H1 (cell line): ENCODE measurements at regions not wholly inside any gene's neighbourhood (a gene's known extent, or its start where the extent isn't known, plus 50 kb on each side); places are given as distances from the start of the nearest gene placed in this dataset.

Source experiments
- CTCF ChIA-PET: fragments of 300-600 bp; sonication (Branson Sonifier 250); formaldehyde crosslinking; loops from one replicate; lab custom pipeline; 2021; ENCODE audit not compliant: partially characterized antibody; lab: Charles Lee
- POLR2A ChIA-PET: fragments of 300-600 bp; sonication (Branson Sonifier 250); formaldehyde crosslinking; loops from one replicate; lab custom pipeline; 2021; ENCODE audit warnings: inconsistent platforms; ENCODE audit not compliant: partially characterized antibody; lab: Charles Lee
- DNase-seq, 2 experiments: peaks; one replicate each; pipeline versions ENCODE4 v3.0.0 to v3.0.0-alpha.2; 2010 to 2022; ENCODE audit warnings: low spot score in 2 of 2, low read depth in 1 of 2, mixed read lengths in 1 of 2
- FAIRE-seq: peaks from 2 replicates; lab custom pipeline; 2011; peaks lifted over from hg19 to GRCh38; lab: Jason Lieb, UNC
- H2AFZ ChIP-seq: 2 replicates; pipeline ENCODE4 v1.8.1; 2012; ENCODE audit warnings: low read length, inconsistent platforms
- H2AK5ac ChIP-seq: 2 replicates; pipeline ENCODE4 v1.6.1; 2013; ENCODE audit warnings: low read depth, low read length
- H2BK120ac ChIP-seq: replicated peaks from 2 replicates; pipeline ENCODE3; 2013; ENCODE audit warnings: low read depth, low read length, inconsistent platforms
- H2BK12ac ChIP-seq: 2 replicates; pipeline ENCODE4 v1.6.1; 2013; ENCODE audit warnings: low read depth, low read length
- H2BK15ac ChIP-seq: 2 replicates; pipeline ENCODE4 v1.6.1; 2013; ENCODE audit warnings: low read length
- H2BK20ac ChIP-seq: 2 replicates; pipeline ENCODE4 v1.6.1; 2013; ENCODE audit warnings: low read length
- H2BK5ac ChIP-seq: 2 replicates; pipeline ENCODE4 v1.6.1; 2013; ENCODE audit warnings: low read depth, low read length
- H3K14ac ChIP-seq: 2 replicates; pipeline ENCODE4 v1.6.1; 2013; ENCODE audit warnings: inconsistent platforms; ENCODE audit not compliant: insufficient read length
- H3K18ac ChIP-seq: 2 replicates; pipeline ENCODE4 v1.6.1; 2013; ENCODE audit warnings: low read length; ENCODE audit errors: extremely low read depth
- H3K23ac ChIP-seq: 2 replicates; pipeline ENCODE4 v1.6.1; 2013; ENCODE audit warnings: inconsistent platforms; ENCODE audit not compliant: insufficient read length
- H3K23me2 ChIP-seq: 2 replicates; pipeline ENCODE4 v1.6.1; 2013; ENCODE audit warnings: low read depth, low read length
- H3K27ac ChIP-seq: 2 replicates; pipeline ENCODE4 v1.6.1; 2011; ENCODE audit warnings: low read depth, low read length, inconsistent platforms
- H3K27me3 ChIP-seq, 4 experiments: replicated peaks in 1 of 4; 1 replicate in 1 of 4; 2 replicates in 3 of 4; pipeline versions ENCODE4 v1.6.1 to v1.8.1; 2011 to 2013; ENCODE audit warnings: low read length in 3 of 4, mild to moderate bottlenecking in 3 of 4, inconsistent platforms in 2 of 4, mixed read lengths in 2 of 4, moderate library complexity in 1 of 4; ENCODE audit not compliant: control insufficient read depth in 3 of 4, insufficient read depth in 3 of 4; ENCODE audit errors: extremely low read depth in 1 of 4
- H3K36me3 ChIP-seq, 4 experiments: 2 replicates each; pipeline versions ENCODE4 v1.6.1 to v1.8.1; 2011 to 2013; ENCODE audit warnings: mild to moderate bottlenecking in 4 of 4, low read length in 3 of 4, moderate library complexity in 2 of 4, control low read depth in 1 of 4, inconsistent platforms in 1 of 4; ENCODE audit not compliant: insufficient read depth in 4 of 4, control insufficient read depth in 2 of 4
- H3K4ac ChIP-seq: replicated peaks from 2 replicates; pipeline ENCODE3; 2013; ENCODE audit warnings: low read length, low read depth, mixed read lengths, inconsistent platforms; ENCODE audit not compliant: insufficient read length
- H3K4me1 ChIP-seq, 4 experiments: replicated peaks in 1 of 4; 1 replicate in 1 of 4; 2 replicates in 3 of 4; pipeline versions ENCODE4 v1.6.1 to v1.8.1; 2011 to 2013; ENCODE audit warnings: low read length in 3 of 4, inconsistent platforms in 2 of 4, mixed read lengths in 1 of 4; ENCODE audit not compliant: insufficient read depth in 4 of 4, control insufficient read depth in 3 of 4
- H3K4me2 ChIP-seq, 2 experiments: 2 replicates each; pipeline versions ENCODE4 v1.6.1 to v1.8.1; 2011 to 2013; ENCODE audit warnings: low read depth in 2 of 2, low read length in 2 of 2, control low read depth in 1 of 2, inconsistent platforms in 1 of 2, mild to moderate bottlenecking in 1 of 2; ENCODE audit not compliant: insufficient read depth in 1 of 2
- H3K4me3 ChIP-seq, 4 experiments: fragments of 200-600, 300-600 bp in 1 of 4; sonication (generic), shearing (Covaris generic), sonication (Bioruptor Twin) in 1 of 4; 2 replicates each; pipeline versions ENCODE4 v1.5.1 to v1.8.1; 2011 to 2016; ENCODE audit warnings: low read length in 4 of 4, low read depth in 3 of 4, control low read depth in 2 of 4, inconsistent platforms in 2 of 4, mild to moderate bottlenecking in 2 of 4, mixed read lengths in 1 of 4, moderate library complexity in 1 of 4; ENCODE audit not compliant: insufficient read depth in 2 of 4; ENCODE audit errors: extremely low read depth in 1 of 4
- H3K56ac ChIP-seq: replicated peaks from 2 replicates; pipeline ENCODE3; 2013; ENCODE audit warnings: low read depth, mild to moderate bottlenecking, mixed read lengths, low read length, inconsistent platforms; ENCODE audit not compliant: insufficient read length
- H3K79me1 ChIP-seq: 2 replicates; pipeline ENCODE4 v1.6.1; 2013; ENCODE audit warnings: low read depth, low read length, control low read depth
- H3K79me2 ChIP-seq, 2 experiments: 2 replicates each; pipeline versions ENCODE4 v1.6.1 to v1.8.1; 2012 to 2013; ENCODE audit warnings: low read length in 2 of 2, mild to moderate bottlenecking in 2 of 2, inconsistent platforms in 1 of 2; ENCODE audit not compliant: insufficient read depth in 2 of 2, control insufficient read depth in 1 of 2
- H3K9ac ChIP-seq, 4 experiments: replicated peaks in 1 of 4; 1 replicate in 1 of 4; 2 replicates in 3 of 4; pipeline versions ENCODE4 v1.6.1 to v1.8.1; 2011 to 2013; ENCODE audit warnings: low read depth in 3 of 4, low read length in 3 of 4, control low read depth in 2 of 4, mild to moderate bottlenecking in 2 of 4, moderate library complexity in 2 of 4, inconsistent platforms in 1 of 4; ENCODE audit errors: extremely low read depth in 1 of 4
- H3K9me3 ChIP-seq, 2 experiments: 2 replicates each; pipeline versions ENCODE4 v1.6.1 to v1.8.1; 2012 to 2013; ENCODE audit warnings: mild to moderate bottlenecking in 2 of 2, moderate library complexity in 2 of 2, control low read depth in 1 of 2, inconsistent platforms in 1 of 2, low read depth in 1 of 2, low read length in 1 of 2, mixed read lengths in 1 of 2; ENCODE audit not compliant: insufficient read depth in 2 of 2
- H4K20me1 ChIP-seq, 2 experiments: replicated peaks in 1 of 2; 2 replicates each; pipeline versions ENCODE3 to v1.8.1; 2011 to 2013; ENCODE audit warnings: inconsistent platforms in 2 of 2, low read length in 2 of 2, mild to moderate bottlenecking in 1 of 2; ENCODE audit not compliant: insufficient read depth in 2 of 2, control insufficient read depth in 1 of 2
- H4K5ac ChIP-seq: 2 replicates; pipeline ENCODE4 v1.6.1; 2013; ENCODE audit warnings: low read length, low read depth, mixed read lengths, inconsistent platforms; ENCODE audit not compliant: insufficient read length
- H4K8ac ChIP-seq: 2 replicates; pipeline ENCODE4 v1.8.0; 2013; ENCODE audit warnings: mild to moderate bottlenecking, moderate library complexity, low read length, inconsistent platforms; ENCODE audit not compliant: insufficient read depth; ENCODE audit errors: extremely low read depth
- H4K91ac ChIP-seq: replicated peaks from 2 replicates; pipeline ENCODE3; 2013; ENCODE audit warnings: low read length, mixed read lengths, inconsistent platforms; ENCODE audit not compliant: insufficient read length
- BRCA1 ChIP-seq: IDR thresholded peaks from 2 replicates; pipeline ENCODE4 v1.6.1; 2012; ENCODE audit warnings: low read depth, low read length, improper control_type of control experiment
- CHD1 ChIP-seq: IDR thresholded peaks from 2 replicates; pipeline ENCODE4 v1.6.1; 2012; ENCODE audit warnings: low read depth, low read length, improper control_type of control experiment
- CREB1 ChIP-seq: IDR thresholded peaks from 2 replicates; pipeline ENCODE4 v1.6.1; 2012; ENCODE audit warnings: inconsistent platforms
- EGR1 ChIP-seq: IDR thresholded peaks from 2 replicates; pipeline ENCODE4 v1.6.1; 2011; ENCODE audit warnings: low read depth, low read length, borderline replicate concordance
- HDAC2 ChIP-seq, 2 experiments: fragments of 300-600 bp in 1 of 2; sonication (generic) in 1 of 2; IDR thresholded peaks; 2 replicates each; pipeline ENCODE4 v1.6.1; 2011 to 2012; ENCODE audit warnings: low read depth in 2 of 2, low read length in 2 of 2, mild to moderate bottlenecking in 2 of 2, moderate library complexity in 2 of 2, borderline replicate concordance in 1 of 2, inconsistent platforms in 1 of 2
- KDM1A ChIP-seq: fragments of 200-600, 300-600 bp; sonication (generic); IDR thresholded peaks from 2 replicates; pipeline ENCODE4 v1.7.1; 2016; ENCODE audit warnings: mild to moderate bottlenecking, low read length, borderline replicate concordance
- KDM5A ChIP-seq: fragments of 200-600 bp; IDR thresholded peaks from 2 replicates; pipeline ENCODE4 v1.7.1; 2012; ENCODE audit warnings: mild to moderate bottlenecking, low read length, inconsistent platforms, mixed read lengths
- NRF1 ChIP-seq: IDR thresholded peaks from 2 replicates; pipeline ENCODE4 v1.6.1; 2011; ENCODE audit warnings: mild to moderate bottlenecking, low read depth, low read length, improper control_type of control experiment
- POLR2A ChIP-seq, 2 experiments: IDR thresholded peaks; 1 replicate in 1 of 2; 2 replicates in 1 of 2; pipeline ENCODE4 v1.6.1; 2011; ENCODE audit warnings: low read depth in 2 of 2, low read length in 2 of 2, mild to moderate bottlenecking in 2 of 2; ENCODE audit errors: control extremely low read depth in 1 of 2
- SIN3A ChIP-seq, 2 experiments: IDR thresholded peaks in 1 of 2; conservative IDR thresholded peaks in 1 of 2; 2 replicates each; pipeline ENCODE4 v1.6.1; 2011 to 2012; ENCODE audit warnings: low read length in 2 of 2, improper control_type of control experiment in 1 of 2, low read depth in 1 of 2, mild to moderate bottlenecking in 1 of 2
- SP1 ChIP-seq: IDR thresholded peaks from 2 replicates; pipeline ENCODE4 v1.6.1; 2011; ENCODE audit warnings: low read depth, low read length
- SUZ12 ChIP-seq: fragments of 200-600 bp; sonication (generic); IDR thresholded peaks from 2 replicates; pipeline ENCODE4 v1.6.1; 2012; ENCODE audit warnings: mild to moderate bottlenecking, inconsistent platforms, low read length, moderate library complexity, mixed read lengths
- TCF12 ChIP-seq: IDR thresholded peaks from 2 replicates; pipeline ENCODE4 v1.6.1; 2011; ENCODE audit warnings: low read depth, mild to moderate bottlenecking, low read length
- WGBS, 2 experiments: shearing (Covaris generic) in 1 of 2; methylation state at CpG; one replicate each; pipeline versions ENCODE4 v1.1.6 to v1.1.7; 2013 to 2015; ENCODE audit warnings: low lambda C conversion rate in 2 of 2, mixed read lengths in 2 of 2, inconsistent platforms in 1 of 2, low coverage in 1 of 2, missing lambda C conversion rate in 1 of 2; ENCODE audit not compliant: insufficient replicate concordance in 2 of 2, insufficient coverage in 1 of 2, insufficient read length in 1 of 2; ENCODE audit errors: extremely low coverage in 1 of 2, missing lambda C conversion rate in 1 of 2; 5-methylcytosine and 5-hydroxymethylcytosine counted together

DNA sequence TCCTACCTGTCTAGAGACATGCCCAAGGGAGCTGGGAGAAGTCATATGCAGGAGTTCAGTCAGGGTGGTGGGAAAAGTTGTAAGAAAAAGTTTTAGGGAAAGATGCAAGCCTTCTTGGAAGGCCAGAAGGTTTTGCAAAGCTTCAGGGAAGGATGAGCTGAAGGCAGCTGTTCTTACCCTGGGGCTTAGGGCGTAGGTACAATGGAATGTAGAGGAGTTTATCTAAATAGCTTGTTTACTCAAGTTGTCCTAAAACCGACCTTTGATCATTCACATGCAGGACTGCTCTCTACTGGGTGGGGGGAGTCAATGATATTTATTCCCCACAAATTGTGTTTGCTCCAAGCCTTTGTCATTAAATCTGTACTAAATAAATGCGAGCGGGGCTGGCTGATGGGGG is 277.0 kb downstream of the CRPPA start (continued):
- TF ChIP-seq SP1, result no peak

DNA sequence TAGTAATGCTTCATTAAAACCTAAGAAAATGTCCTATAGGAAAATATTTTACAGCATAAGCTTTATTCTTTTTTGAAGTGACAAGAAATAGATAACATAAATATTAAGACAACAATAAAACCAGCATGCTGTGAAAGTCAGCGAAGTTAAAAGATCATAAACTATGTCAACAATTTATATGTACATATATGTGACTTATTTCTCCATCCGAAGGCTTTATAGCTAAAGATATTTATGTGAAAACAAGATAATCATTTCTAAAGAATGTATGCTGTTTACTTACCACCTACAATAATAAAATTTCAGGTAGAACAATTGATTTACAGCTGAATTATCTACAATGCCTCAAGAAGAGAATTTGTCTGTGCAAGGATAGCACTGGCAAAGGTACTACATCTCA is 283.4 kb downstream of the CRPPA start:
- Histone ChIP-seq H3K79me2 (no peaks in the 10 kb centered on the region), H2AFZ (no peak overlapping the region), H3K23me2 (no peaks in the 10 kb centered on the region), H3K4me2 (no peak overlapping the region), H3K27ac (no peak overlapping the region), H3K4ac (no peak overlapping the region), H3K14ac (no peak overlapping the region), H2BK120ac (no peak overlapping the region), H2BK20ac (no peak overlapping the region), H3K9me3 (no peaks in the 10 kb centered on the region), H3K79me1 (no peaks in the 10 kb centered on the region), H2BK15ac (no peak overlapping the region), H2BK5ac (no peak overlapping the region), H3K4me1 (no peaks in the 10 kb centered on the region), H3K4me3 (no peak overlapping the region), H3K18ac (no peak overlapping the region), H2AK5ac (no peak overlapping the region), H3K9ac (no peak overlapping the region), H4K5ac (no peak overlapping the region), H3K36me3 (no peaks in the 10 kb centered on the region), H4K8ac (no peak overlapping the region), H3K23ac (no peak overlapping the region), H3K56ac (no peak overlapping the region), H4K91ac (no peak overlapping the region), H3K27me3 (no peaks in the 10 kb centered on the region), H4K20me1 (no peaks in the 10 kb centered on the region), H2BK12ac (no peak overlapping the region)
- TF ChIP-seq KDM5A (no peak), EGR1 (no peak), SUZ12 (no peak), CHD1 (no peak), POLR2A (IDR thresholded peaks at IDR 0.05; ENCODE audit: control extremely low read depth in 1 of 2, low read depth in 2 of 2, low read length in 2 of 2) (no peak), CREB1 (no peak), NRF1 (no peak), BRCA1 (no peak), KDM1A (no peak), SIN3A (conservative IDR thresholded peaks at IDR 0.05 in 1 of 2, IDR thresholded peaks at IDR 0.05 in 1 of 2; ENCODE audit: low read depth in 1 of 2, low read length in 2 of 2) (no peak), HDAC2 (IDR thresholded peaks at IDR 0.05; ENCODE audit: borderline replicate concordance in 1 of 2, low read depth in 2 of 2, low read length in 2 of 2) (no peak), TCF12 (no peak)
- ChIA-PET POLR2A (no interaction called here), CTCF (no interaction called here)
- FAIRE-seq (no peak), DNase-seq (no peak)
- 93% methylated on average over 2 of the region's 2 CpGs; no CpG with 5 or more reads in 1 of the 2 experiments for WGBS, 2 experiments
